C4-2B (cell line): ENCODE measurements at regions not wholly inside any gene's neighbourhood (a gene's known extent, or its start where the extent isn't known, plus 50 kb on each side); places are given as distances from the start of the nearest gene placed in this dataset.

ENCODE experiments used
- ZFX ChIP-seq: fragments of 450-650 bp; IDR thresholded peaks from 2 replicates; pipeline ENCODE4 v1.6.1; 2017
- TF ChIP-seq, protein P1 (sequence below): fragments of 450-650 bp; conservative IDR thresholded peaks from 2 replicates; pipeline ENCODE4 v1.5.1; 2017; ENCODE audit warnings: mild to moderate bottlenecking

DNA sequence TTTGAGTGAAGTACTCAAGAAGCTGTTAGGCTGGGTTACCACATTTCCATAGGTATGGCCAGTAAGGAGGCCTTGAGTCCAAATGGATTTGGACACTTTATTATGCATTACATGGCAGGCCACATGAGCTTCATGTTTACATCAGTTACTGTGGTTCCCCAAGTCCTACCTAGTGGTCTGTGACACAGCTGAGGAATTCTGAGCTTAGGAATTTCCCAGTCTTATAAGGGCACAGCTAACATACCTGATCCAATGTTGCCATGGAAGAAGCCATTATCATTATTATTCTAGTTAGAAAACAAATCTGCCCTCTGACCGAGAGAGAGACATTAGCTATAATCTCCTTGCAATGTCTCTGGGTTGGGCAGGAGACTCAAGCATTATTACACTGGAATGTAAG lies 174.4 kb upstream of the NUDT10 start:
- TF ChIP-seq, protein P1, sequence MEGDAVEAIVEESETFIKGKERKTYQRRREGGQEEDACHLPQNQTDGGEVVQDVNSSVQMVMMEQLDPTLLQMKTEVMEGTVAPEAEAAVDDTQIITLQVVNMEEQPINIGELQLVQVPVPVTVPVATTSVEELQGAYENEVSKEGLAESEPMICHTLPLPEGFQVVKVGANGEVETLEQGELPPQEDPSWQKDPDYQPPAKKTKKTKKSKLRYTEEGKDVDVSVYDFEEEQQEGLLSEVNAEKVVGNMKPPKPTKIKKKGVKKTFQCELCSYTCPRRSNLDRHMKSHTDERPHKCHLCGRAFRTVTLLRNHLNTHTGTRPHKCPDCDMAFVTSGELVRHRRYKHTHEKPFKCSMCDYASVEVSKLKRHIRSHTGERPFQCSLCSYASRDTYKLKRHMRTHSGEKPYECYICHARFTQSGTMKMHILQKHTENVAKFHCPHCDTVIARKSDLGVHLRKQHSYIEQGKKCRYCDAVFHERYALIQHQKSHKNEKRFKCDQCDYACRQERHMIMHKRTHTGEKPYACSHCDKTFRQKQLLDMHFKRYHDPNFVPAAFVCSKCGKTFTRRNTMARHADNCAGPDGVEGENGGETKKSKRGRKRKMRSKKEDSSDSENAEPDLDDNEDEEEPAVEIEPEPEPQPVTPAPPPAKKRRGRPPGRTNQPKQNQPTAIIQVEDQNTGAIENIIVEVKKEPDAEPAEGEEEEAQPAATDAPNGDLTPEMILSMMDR, result no peak
- TF ChIP-seq ZFX, result no peak
